Left colon (tissue), 2 donors: ENCODE measurements at regions not wholly inside any gene's neighbourhood (a gene's known extent, or its start where the extent isn't known, plus 50 kb on each side); places are given as distances from the start of the nearest gene placed in this dataset.

Experiments used
- ATAC-seq: fragments of 200-7000 bp; cut with Tn5 transposase; one replicate; pipeline ENCODE4 v1.9.1; 2020; ENCODE audit warnings: mild to moderate bottlenecking, moderate library complexity
- DNase-seq, 2 donors: peaks; one replicate each; pipeline ENCODE4 v3.0.0-alpha.2; 2020
- intact Hi-C, 2 donors: fragments of 100-400 bp; cut with DNase I in 1 of 2; cut with micrococcal nuclease in 1 of 2; formaldehyde crosslinking; loops; one replicate each; pipeline versions ENCODE4 v1.11.2 to v1.14.0; 2022; cut with DNase I, micrococcal nuclease
- donor health status: DM: no; HTN: no; CAD: no.
- donor health status: DM: yes; HTN: yes; CAD: no.

DNA sequence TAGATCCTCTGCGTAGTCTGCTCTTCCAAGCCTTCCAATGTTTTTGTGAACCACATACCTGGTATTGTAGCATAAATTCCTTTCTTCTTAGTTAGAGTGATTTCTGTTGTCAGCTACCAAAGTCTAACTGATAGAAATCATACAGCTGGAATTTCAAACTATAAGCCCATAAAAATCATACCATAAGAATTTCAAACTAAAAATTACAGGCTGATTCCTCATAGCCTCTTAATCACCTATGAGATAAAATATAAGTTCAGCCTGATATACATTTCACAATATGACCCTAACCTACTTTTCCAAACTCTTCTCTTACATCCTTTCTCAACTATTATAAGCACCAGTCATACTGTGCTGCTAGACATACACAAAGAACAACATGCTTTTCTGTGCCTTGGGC, 64.8 kb downstream of the PTHLH start:
- intact Hi-C loops, result no loop called here
- DNase-seq (no peak), ATAC-seq (no peak)

GRCh38 chr12:27906658-27907473, 65.7 kb downstream of the PTHLH start:
- intact Hi-C loops, result no loop called here
- DNase-seq, result no peak
- no peak for ATAC-seq

DNA sequence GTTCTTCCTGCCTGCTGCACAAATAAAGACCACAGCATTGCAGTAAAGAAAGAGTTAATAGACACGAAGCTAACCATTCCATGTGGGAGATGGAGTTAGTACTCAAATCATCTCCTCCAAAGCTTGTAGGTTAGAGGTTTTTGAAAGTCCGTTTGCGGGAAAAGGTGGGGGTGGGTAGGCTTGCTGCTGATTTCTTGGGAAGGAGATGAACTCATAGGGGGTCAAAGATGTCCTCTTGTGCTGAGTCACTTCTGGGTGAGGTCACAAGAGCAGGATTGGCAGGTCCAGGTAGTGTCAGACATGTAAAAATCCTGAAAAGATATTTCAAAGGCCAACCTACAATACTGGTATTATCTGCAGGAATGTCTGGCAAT, 66.4 kb downstream of the PTHLH start:
- DNase-seq, result no peak
- intact Hi-C loops, result no loop called here
- no peak for ATAC-seq

DNA sequence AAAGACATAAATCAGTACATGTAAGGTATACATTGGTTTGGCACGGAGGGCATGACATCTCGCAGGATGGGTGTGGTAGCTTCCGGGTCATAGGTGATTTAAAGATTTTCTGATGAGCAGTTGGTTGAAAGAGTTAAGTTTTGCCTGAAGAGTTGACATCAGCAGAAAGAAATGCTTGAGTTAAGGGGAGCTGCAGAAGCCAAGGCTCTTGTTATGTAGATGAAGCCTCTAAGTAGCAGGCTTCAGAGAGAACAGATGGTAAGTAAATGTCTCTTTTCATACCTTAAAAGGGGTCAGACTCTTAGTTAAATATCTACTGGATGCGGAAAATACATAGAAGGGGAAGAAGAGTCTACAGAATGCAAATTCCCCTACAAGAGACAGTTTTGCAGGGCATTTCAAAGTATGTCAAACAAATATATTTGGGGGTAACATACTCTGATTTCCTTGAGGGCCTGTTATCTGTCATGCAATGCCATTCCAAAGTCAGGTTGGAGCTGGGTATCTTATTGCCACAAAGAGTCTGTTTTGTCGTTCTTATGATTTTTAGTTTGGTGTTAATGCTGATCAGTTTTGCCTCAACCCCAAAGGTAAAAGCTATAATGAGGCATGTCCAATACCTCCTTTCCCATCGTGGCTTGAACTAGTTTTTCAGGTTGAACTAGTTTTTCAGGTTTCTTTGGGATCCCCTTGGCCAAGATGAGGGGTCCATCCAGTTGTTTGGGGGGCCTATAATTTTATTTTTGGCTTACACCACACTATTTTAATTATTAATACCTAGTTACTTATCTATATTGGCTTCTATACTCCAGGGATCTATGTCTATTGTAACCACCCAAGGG, 67.0 kb downstream of the PTHLH start:
- ATAC-seq, result no peak
- intact Hi-C loops, result no loop called here
- no peak for DNase-seq

- no peak for ATAC-seq
- intact Hi-C loops, result no loop called here
- no peak for DNase-seq
These were observed 69.9 kb downstream of the PTHLH start for GRCh38 chr12:27902651-27903050.

GRCh38 chr12:27901959-27902358, 70.6 kb downstream of the PTHLH start:
- DNase-seq (no peak), ATAC-seq (no peak)
- intact Hi-C loops, result no loop called here

- DNase-seq, result no peak
- no peak for ATAC-seq
- intact Hi-C loops, result no loop called here
These were observed 71.3 kb downstream of the PTHLH start for GRCh38 chr12:27900920-27901879.

DNA sequence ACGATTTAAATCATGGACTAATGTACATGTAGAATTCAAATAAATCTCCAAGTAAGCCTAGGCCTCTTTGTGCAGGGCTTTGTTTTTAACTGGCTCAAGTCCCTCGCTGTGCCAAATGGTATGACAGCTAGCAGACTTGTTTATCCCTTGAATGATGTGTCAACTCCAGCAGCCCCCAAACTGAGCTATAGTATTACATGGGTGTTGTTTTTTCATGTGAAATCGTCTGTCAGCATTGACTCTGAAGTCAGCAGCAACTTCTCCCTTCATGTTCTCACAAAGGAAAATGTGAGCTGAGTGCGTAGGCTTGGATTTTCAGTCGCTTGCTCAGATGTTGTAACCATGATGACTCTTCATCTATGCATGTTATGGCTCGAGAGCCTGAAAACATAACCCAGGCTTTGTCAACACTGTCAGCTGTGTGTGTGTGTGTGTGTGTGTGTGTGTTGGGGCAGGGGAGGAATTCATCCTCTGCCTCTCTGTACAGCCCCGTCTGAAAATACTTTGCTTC, 73.3 kb downstream of the PTHLH start:
- ATAC-seq, result no peak
- intact Hi-C loops, result no loop called here
- no peak for DNase-seq

GRCh38 chr12:27898022-27898421, 74.5 kb downstream of the PTHLH start:
- DNase-seq (no peak), ATAC-seq (no peak)
- intact Hi-C loops, result no loop called here

- ATAC-seq, result no peak
- intact Hi-C loops, result no loop called here
These were observed 76.0 kb downstream of the PTHLH start for GRCh38 chr12:27896419-27896990.

GRCh38 chr12:27894309-27894708, 78.2 kb downstream of the PTHLH start:
- intact Hi-C loops, result no loop called here
- DNase-seq (no peak), ATAC-seq (no peak)

More at GRCh38 chr12:27896419-27896990, 76.0 kb downstream of the PTHLH start:
- no peak for DNase-seq

GRCh38 chr12:27879708-27880107, 92.8 kb downstream of the PTHLH start:
- DNase-seq (no peak), ATAC-seq (no peak)
- intact Hi-C loops, result loop anchor here in 1 of 2 donors (10.0 kb wide), 1 partner anchor 785 kb away; no protein-coding TSS in a partner anchor

GRCh38 chr12:27875677-27876076, 95.6 kb upstream of the MANSC4 start:
- ATAC-seq, result no peak
- no peak for DNase-seq

DNA sequence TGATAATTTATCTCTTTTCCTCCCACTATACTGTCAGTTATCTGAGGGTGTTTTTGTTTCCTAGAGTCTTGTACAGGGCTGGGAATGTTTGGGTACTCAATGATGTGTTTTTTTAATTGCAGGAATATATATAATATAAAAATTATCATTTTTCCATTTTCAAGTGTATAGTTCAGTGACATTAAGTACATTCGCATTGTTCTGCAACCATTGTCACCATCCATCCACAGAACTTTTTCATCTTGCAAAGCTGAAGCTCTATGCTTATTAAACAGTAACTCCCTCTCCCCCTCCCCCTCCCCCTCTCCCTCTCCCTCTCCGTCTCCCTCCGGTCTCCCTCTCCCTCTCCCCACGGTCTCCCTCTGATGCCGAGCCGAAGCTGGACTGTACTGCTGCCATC, 93.0 kb upstream of the MANSC4 start:
- DNase-seq, result no peak
- no peak for ATAC-seq
- intact Hi-C loops, result loop anchor here in 1 of 2 donors (10.0 kb wide), 1 partner anchor 792 kb away; no protein-coding TSS in a partner anchor

More at GRCh38 chr12:27875677-27876076, 95.6 kb upstream of the MANSC4 start:
- intact Hi-C loops, result loop anchor here in 1 of 2 donors (10.0 kb wide), 1 partner anchor 789 kb away; no protein-coding TSS in a partner anchor

DNA sequence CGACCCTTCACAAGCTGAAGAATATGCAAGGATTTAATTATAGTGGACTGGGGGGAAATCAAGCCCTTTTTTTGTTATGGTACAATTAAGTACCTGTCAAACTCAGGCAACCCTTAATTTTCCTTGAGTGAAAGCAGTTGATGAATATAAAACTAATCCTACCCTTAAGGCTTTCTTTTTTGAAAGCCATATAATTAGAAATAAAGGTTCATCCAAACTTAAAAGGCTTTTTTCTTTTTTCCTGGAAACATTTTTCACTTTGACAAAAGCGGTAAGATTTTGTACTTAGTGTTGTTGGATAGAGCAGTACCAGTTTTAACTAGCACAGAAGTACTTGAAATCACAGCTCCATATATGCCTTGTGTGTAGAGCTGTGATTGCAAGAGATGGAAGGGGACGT, 91.9 kb upstream of the MANSC4 start:
- intact Hi-C loops, result loop anchor here in 1 of 2 donors (10.0 kb wide), 1 partner anchor 793 kb away; no protein-coding TSS in a partner anchor
- no peak for DNase-seq
- ATAC-seq, result no peak

DNA sequence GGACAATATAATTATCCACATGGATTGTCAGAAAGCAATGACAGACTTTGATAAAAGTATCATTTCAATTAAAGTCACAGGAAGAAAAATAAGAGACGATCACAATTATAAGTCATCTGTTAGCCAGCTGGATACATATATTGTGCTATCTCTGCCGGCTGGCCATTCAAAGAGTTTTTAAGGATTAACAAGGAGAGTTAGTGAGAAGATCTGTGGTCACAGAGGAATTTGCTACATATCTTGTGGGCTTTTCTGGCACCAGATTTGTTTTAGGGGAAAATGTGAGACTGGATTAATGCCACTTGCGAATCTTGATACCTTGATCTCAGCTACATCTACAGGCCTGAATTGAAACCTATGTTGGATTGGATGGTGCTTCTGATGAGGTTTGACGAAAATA, 90.9 kb upstream of the MANSC4 start:
- DNase-seq (no peak), ATAC-seq (no peak)
- intact Hi-C loops, result loop anchor here in 1 of 2 donors (10.0 kb wide), 1 partner anchor 794 kb away; no protein-coding TSS in a partner anchor

GRCh38 chr12:27869567-27869966, 89.5 kb upstream of the MANSC4 start:
- DNase-seq (no peak), ATAC-seq (no peak)

GRCh38 chr12:27868139-27868538, 88.1 kb upstream of the MANSC4 start:
- DNase-seq (no peak), ATAC-seq (no peak)
- intact Hi-C loops, result no loop called here

More at GRCh38 chr12:27869567-27869966, 89.5 kb upstream of the MANSC4 start:
- intact Hi-C loops, result no loop called here
